NCI-H446 (cell line): ENCODE measurements at regions not wholly inside any gene's neighbourhood (a gene's known extent, or its start where the extent isn't known, plus 50 kb on each side); places are given as distances from the start of the nearest gene placed in this dataset.

Experiments used
- DNase-seq, 2 experiments: peaks; one replicate each; lab custom pipeline; 2025; lab: John Stamatoyannopoulos, UW

- DNase-seq, result no peak
Measured at GRCh38 chr6:113495521-113495920, 361.6 kb upstream of the MARCKS start.

- no peak for DNase-seq
Measured at GRCh38 chr6:113496166-113496565, 361.0 kb upstream of the MARCKS start.

GRCh38 chr6:113500221-113500620, 356.9 kb upstream of the MARCKS start:
- no peak for DNase-seq

GRCh38 chr6:113505084-113505699, 352.0 kb upstream of the MARCKS start:
- no peak for DNase-seq

GRCh38 chr6:113508249-113508648, 348.9 kb upstream of the MARCKS start:
- DNase-seq, result no peak

GRCh38 chr6:113511100-113511499, 346.0 kb upstream of the MARCKS start:
- no peak for DNase-seq

- no peak for DNase-seq
Measured at GRCh38 chr6:113512576-113512975, 344.6 kb upstream of the MARCKS start.

GRCh38 chr6:113513086-113513485, 344.1 kb upstream of the MARCKS start:
- DNase-seq, result no peak

GRCh38 chr6:113522376-113522775, 334.8 kb upstream of the MARCKS start:
- no peak for DNase-seq

GRCh38 chr6:113524826-113525225, 332.3 kb upstream of the MARCKS start:
- DNase-seq, result no peak

- DNase-seq, result no peak
Measured at GRCh38 chr6:113526553-113526952, 330.6 kb upstream of the MARCKS start.

GRCh38 chr6:113526995-113527394, 330.1 kb upstream of the MARCKS start:
- DNase-seq, result no peak

- no peak for DNase-seq
Measured at GRCh38 chr6:113528111-113528510, 329.0 kb upstream of the MARCKS start.

GRCh38 chr6:113529196-113529595, 327.9 kb upstream of the MARCKS start:
- no peak for DNase-seq

GRCh38 chr6:113529879-113530278, 327.3 kb upstream of the MARCKS start:
- no peak for DNase-seq

GRCh38 chr6:113530769-113531168, 326.4 kb upstream of the MARCKS start:
- no peak for DNase-seq

GRCh38 chr6:113539202-113539601, 317.9 kb upstream of the MARCKS start:
- no peak for DNase-seq

- DNase-seq, result no peak
Measured at GRCh38 chr6:113539623-113540022, 317.5 kb upstream of the MARCKS start.

- no peak for DNase-seq
Measured at GRCh38 chr6:113540466-113540865, 316.7 kb upstream of the MARCKS start.

GRCh38 chr6:113551168-113551567, 306.0 kb upstream of the MARCKS start:
- DNase-seq, result no peak

GRCh38 chr6:113556775-113557174, 300.4 kb upstream of the MARCKS start:
- peak in 1 of 2 experiments; percentile 25 for DNase-seq

GRCh38 chr6:113558431-113558830, 298.7 kb upstream of the MARCKS start:
- DNase-seq, result peak in 1 of 2 experiments; percentile 52

GRCh38 chr6:113558966-113559365, 298.2 kb upstream of the MARCKS start:
- peak in 1 of 2 experiments; percentile 1 for DNase-seq

- no peak for DNase-seq
Measured at GRCh38 chr6:113560376-113560775, 296.8 kb upstream of the MARCKS start.
